ENCODE measurements at regions not wholly inside any gene's neighbourhood (a gene's known extent, or its start where the extent isn't known, plus 50 kb on each side); places are given as distances from the start of the nearest gene placed in this dataset.
"Not testable (repeated sequence)": the region's sequence is repeated elsewhere in the genome, so short reads cannot be mapped to it uniquely, and the experiment has no call there.

DNA sequence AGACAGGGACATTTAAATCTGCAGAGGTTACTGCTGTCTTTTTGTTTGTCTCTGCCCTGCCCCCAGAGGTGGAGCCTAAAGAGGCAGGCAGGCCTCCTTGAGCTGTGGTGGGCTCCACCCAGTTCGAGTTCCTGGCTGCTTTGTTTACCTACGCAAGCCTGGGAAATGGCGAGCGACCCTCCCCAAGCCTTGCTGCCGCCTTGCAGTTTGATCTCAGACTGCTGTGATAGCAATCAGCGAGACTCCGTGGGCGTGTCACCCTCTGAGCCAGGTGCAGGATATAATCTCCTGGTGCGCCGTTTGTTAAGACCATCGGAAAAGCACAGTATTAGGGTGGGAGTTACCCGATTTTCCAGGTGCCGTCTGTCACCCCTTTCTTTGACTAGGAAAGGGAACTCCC lies 93.3 kb downstream of the ANKRD30BL start:
- not testable (repeated sequence) for DNase-seq (ENCODE audit: low spot score)

- DNase-seq (ENCODE audit: low spot score) = not testable (repeated sequence)
These were observed 96.4 kb downstream of the ANKRD30BL start for GRCh38 chr2:132065391-132065790.

DNA sequence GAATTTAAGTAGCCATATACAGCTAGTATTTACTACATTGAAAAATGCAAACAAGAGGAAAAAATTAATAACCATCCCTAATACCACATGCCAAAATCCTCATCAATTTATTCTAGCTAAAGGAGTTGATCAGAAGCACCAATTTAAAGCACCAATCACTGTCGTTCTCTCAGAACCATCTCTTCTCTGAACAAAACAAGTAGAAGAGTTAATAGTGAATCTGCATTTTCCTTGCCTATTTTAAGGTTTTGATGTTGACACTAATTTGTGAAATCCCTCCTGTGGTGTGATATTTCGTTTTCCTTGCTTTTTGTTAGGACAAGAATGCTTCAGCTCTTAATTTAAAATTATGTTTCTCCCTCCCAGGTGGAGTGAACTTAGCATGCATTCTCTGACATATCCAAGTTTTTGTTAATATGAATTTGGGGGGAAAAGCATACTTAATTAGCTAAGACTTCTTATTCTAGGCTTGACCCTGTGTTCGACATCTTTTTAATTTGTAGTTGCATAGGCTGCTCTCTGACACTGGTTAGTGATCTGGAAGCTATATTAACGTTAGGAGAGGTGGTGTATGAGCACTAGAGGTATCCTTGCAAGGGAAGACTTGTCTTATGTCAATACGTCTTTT lies 122.0 kb downstream of the ANKRD30BL start:
- not testable (repeated sequence) for DNase-seq (ENCODE audit: low spot score)

DNA sequence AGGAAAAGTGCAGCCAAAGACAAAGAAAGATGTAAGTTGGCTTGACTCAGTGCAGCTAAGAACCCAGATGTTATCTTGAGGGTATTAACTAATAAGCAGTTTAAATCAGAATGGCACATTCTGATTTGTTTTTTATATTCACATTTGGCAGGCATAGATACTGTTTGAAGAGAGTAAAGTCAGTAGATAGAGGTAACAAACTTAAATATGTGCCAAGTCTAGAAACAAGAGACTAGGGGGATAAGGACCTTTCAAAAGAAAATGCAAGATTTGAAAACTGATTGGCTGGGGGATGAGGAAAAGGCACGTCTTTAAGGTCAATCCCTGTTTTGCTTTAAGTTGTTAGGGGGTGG lies 122.9 kb downstream of the ANKRD30BL start:
- not testable (repeated sequence) for DNase-seq (ENCODE audit: low spot score)

DNA sequence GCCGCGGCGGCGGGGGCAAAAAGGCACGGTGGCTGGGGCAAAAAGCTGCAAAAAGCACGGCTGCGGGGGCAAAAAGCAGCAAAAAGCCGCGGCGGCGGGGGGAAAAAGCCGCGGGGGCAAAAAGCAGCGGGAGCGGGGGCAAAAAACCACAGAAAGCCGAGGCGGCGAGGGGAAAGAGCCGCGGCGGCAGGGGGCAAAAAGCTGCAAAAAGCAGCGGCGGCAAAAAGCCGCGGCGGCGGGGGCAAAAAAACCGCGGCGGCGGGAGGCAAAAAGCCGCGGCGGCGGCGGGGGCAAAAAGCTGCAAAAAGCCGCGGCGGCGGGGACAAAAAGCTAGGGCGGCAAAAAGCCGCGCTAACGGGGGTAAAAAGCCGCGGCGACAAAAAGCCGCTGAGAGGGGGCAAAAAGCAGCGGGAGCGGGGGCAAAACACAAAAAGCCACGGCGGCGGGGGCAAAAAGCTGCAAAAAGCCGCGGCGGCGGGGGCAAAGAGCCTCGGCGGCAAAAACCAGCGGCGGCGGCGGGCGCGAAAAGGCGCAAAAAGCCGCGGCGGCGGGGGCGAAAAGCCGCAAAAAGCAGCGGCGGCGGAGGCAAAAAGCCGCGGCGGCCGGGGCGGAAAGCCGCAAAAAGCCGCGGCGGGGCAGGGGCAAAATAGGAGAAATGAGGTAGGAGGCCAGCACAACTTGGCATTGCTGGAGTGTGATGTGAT lies 123.4 kb downstream of the ANKRD30BL start:
- peak; percentile 1 for DNase-seq (ENCODE audit: low spot score)

DNA sequence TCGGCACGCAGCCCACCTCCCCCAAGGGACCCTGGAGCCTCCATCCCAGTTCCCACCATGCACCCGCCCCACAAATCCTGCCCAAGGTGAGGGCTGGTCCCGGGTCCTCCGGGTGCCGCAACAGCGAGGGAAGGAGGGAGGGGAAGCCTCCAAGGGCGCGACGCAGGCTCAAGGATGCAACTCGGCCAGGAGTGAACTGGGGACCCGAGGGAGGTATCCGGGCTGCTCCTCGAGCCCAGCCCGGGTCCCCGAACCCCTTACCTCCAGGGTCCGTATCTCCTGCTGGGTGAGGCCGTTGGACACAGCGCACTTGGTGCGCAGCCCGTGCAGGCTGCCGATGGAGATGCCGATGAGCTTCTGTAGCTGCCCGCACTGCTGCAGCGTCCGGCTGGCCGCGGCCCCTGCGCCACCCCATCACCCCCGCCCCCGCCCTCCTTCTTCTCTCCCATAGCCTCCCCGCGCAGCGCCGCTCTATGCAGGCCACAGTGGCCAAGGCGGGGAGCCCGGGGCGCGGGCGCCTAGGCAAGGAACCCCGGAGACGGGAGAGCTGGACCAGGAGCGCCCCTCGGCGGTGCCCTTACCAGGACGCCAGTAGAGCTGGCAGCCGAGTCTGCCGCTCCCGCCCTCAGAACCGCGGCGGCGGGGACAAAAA lies 124.1 kb downstream of the ANKRD30BL start:
- DNase-seq (ENCODE audit: low spot score) = peak; percentile 4

DNA sequence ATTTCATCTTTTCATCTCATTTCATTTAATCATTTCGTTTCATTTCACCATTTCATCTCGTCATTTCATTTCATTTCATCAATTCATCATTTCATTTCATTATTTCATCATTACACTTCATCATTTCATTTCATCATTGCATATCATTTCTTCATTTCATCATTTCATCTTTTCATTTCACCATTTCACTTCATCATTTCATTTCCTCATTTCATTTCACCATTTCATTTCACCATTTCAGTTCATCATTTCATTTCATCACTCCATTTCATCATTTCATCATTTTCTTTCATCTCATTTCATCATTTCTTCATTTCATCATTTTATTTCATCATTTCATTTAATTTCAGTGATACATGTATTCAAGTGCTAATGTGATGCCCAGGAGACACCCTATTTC lies 127.1 kb downstream of the ANKRD30BL start:
- no peak for DNase-seq (ENCODE audit: low spot score)

DNA sequence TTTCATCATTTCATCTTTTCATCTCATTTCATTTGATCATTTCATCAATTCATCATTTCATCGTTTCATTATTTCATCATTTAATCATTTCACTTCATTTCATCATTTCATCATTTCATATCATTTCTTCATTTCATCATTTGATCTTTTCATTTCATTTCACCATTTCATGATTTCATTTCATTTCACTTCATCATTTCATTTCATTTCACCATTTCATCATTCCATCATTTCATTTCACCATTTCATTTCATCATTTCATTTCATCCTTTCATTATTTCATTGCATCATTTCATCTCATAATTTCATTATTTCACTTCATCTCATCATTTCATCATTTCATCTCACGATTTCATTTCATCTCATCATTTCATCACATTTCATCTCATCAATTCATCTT lies 127.8 kb downstream of the ANKRD30BL start:
- no peak for DNase-seq (ENCODE audit: low spot score)

- no peak for DNase-seq (ENCODE audit: low spot score)
These were observed 128.4 kb downstream of the ANKRD30BL start for GRCh38 chr2:132033365-132033764.

DNA sequence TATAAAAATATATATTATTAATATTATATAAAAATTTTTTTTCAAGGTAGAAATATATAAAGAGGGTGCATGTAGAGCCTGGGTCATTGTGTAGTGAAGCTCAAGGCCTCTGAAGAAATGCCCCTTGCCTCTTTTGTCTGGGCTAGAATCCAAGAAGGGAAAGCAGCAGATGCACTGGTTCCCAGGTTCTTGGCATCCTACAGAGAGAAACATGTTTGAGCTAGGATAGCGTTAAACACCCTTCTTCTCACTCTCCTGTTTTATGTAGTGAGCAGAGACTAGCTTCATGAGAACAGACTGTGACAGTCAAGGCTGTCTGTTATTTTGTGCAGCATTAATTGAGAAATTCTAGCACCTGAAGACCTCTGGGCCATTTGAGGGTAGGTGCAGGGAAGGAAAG lies 149.7 kb downstream of the ANKRD30BL start:
- not testable (repeated sequence) for DNase-seq (ENCODE audit: low spot score)

DNA sequence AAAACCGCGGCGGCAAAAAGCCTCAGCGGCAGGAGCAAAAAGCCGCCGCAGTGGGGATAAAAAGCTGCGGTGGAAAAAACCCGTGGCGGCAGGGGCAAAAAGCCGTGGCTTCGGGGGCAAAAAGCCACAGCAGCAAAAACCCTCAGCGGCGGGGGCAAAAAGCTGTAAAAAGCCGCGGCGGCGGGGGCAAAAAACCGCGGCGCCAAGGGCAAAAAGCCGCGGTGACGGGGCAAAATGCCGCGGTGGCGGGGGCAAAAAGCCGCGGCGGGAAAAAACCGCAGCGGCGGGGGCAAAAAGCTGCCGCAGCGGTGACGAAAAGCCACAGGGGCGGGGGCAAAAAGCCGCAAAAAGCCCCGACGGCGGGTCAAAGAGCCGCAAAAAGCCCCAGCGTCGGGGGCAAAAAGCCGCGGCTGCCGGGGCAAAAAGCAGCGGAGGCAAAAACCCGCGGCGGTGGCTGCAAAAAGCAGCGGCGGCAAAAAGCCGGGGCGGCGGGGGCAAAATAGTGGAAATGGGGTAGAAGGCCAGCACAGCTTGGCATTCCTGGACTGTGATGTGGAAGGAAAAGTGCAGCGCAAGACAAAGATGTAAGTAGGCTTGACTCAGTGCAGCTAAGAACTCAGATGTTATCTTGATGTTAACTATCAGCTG lies 151.8 kb downstream of the ANKRD30BL start:
- no peak for DNase-seq (ENCODE audit: low spot score)

GRCh38 chr2:132009177-132009873 lies 152.4 kb downstream of the ANKRD30BL start:
- no peak for DNase-seq (ENCODE audit: low spot score)

DNA sequence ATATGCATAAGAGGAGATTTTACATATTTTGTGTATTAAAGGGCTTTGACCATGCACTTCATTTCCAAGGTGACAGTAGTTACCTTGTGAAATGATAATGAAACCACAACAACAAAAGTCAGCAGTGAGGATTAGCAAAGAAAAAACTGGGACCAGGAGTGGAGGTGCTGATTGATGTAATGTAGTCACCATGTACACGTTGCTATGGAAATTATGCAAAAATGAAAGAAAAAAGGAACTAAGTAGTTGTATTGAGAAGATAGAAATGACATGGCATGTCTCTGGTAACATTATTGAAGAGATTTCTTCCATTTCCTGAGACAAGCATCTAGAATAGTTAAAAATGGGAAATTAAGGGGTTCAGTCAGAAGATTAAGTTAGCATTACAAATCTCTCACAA lies 171.0 kb downstream of the ANKRD30BL start:
- DNase-seq (ENCODE audit: low spot score) = not testable (repeated sequence)

GRCh38 chr2:131966671-131967070 lies 195.1 kb downstream of the ANKRD30BL start:
- DNase-seq (ENCODE audit: low spot score) = not testable (repeated sequence)

- DNase-seq (ENCODE audit: low spot score) = no peak
These were observed 195.5 kb downstream of the ANKRD30BL start for GRCh38 chr2:131966256-131966655.

DNA sequence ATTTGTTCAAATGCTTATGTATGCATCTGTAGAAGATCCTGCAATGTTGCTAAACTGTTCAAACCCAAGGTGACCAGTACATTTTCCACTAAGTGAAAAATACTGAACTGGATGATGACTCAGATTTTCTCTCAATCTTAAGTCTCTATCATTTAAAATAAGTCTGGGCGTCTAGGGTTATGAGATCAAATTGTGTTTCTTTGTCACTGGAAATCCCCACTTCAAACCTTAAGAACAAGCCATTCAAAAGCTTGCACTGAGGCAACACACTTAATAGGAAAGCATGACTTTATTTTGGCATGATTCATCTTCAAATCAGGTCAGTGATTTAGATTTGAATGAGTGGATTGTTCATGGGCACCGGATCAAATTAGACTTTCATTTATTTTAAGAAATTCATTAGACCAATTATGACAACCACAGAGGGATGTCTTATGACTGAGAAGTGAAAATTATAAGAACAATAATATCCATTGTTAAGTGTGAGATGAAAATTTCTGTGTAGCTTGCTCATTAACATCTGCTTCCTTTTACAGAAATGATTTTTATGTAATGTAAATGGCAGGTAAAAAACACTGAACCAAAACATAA lies 203.6 kb downstream of the ANKRD30BL start:
- not testable (repeated sequence) for DNase-seq (ENCODE audit: low spot score)

- DNase-seq (ENCODE audit: low spot score) = not testable (repeated sequence)
These were observed 213.1 kb downstream of the ANKRD30BL start for GRCh38 chr2:131948641-131949040.

DNA sequence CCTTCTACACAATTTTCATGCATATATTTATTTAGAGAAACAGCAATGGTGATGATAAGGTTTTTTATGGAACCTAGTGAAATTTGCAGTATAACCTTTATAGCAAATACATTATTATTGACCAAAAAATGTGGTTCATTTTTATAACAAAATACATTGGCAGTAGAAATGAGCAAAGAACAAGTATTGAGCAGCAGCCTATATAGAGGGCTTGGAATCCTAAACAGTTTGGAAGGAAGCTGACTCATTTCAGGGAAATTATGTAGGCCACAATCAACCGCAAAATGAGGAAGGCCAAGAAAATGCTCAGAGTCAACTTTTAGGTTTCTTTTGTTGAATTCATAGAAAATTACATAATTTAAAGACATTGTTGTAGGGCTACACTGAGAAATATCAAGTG lies 238.5 kb downstream of the ANKRD30BL start:
- DNase-seq (ENCODE audit: low spot score) = not testable (repeated sequence)

GRCh38 chr2:131922854-131923253 lies 238.9 kb downstream of the ANKRD30BL start:
- DNase-seq (ENCODE audit: low spot score) = not testable (repeated sequence)
